Thyroid gland (tissue), 4 donors: ENCODE measurements at regions not wholly inside any gene's neighbourhood (a gene's known extent, or its start where the extent isn't known, plus 50 kb on each side); places are given as distances from the start of the nearest gene placed in this dataset.

Experiments used
- DNase-seq, 2 donors: peaks; one replicate each; pipeline ENCODE4 v3.0.0-alpha.2; 2019
- H3K27ac ChIP-seq, 3 donors: fragments of 200-600 bp; sonication (generic); 1 replicate in 2 of 3; 2 replicates in 1 of 3; pipeline ENCODE4 v1.5.1; 2016 to 2019; ENCODE audit warnings: mild to moderate bottlenecking in 1 of 3, moderate library complexity in 1 of 3
- H3K27me3 ChIP-seq: fragments of 200-600 bp; sonication (generic); one replicate; pipeline ENCODE4 v1.5.1; 2019
- H3K36me3 ChIP-seq, 2 donors: fragments of 200-600 bp; sonication (generic); one replicate each; pipeline ENCODE4 v1.5.1; 2016 to 2019
- H3K4me1 ChIP-seq, 2 donors: fragments of 200-600 bp; sonication (generic); one replicate each; pipeline ENCODE4 v1.5.1; 2017 to 2019
- H3K4me3 ChIP-seq, 3 donors: fragments of 200-600 bp; sonication (generic); replicated peaks in 1 of 3; 1 replicate in 2 of 3; 2 replicates in 1 of 3; pipeline ENCODE4 v1.5.1; 2016; ENCODE audit warnings: mild to moderate bottlenecking in 1 of 3
- H3K9me3 ChIP-seq: fragments of 200-600 bp; sonication (generic); one replicate; pipeline ENCODE4 v1.5.1; 2017
- POLR2A ChIP-seq, 2 donors: fragments of 450-650 bp; IDR thresholded peaks; one replicate each; pipeline ENCODE4 v1.6.1; 2017; ENCODE audit warnings: antibody characterized with exemption in 2 of 2, mild to moderate bottlenecking in 2 of 2, moderate library complexity in 1 of 2
- WGBS, 2 donors: methylation state at CpG; one replicate each; pipeline ENCODE4 v1.1.5; 2017; 5-methylcytosine and 5-hydroxymethylcytosine counted together
- intact Hi-C: fragments of 100-400 bp; cut with DNase I; formaldehyde crosslinking; loops from one replicate; pipeline ENCODE4 v1.15.1; 2023
- TF ChIP-seq, protein P1 (sequence below), 6 experiments: fragments of 200-600 bp in 3 of 6; fragments of 450-650 bp in 3 of 6; sonication (generic) in 3 of 6; IDR thresholded peaks; one replicate each; pipeline ENCODE4 v1.5.1; 2016 to 2019; ENCODE audit warnings: antibody characterized with exemption in 6 of 6, mild to moderate bottlenecking in 2 of 6, inconsistent platforms in 1 of 6, moderate library complexity in 1 of 6

DNA sequence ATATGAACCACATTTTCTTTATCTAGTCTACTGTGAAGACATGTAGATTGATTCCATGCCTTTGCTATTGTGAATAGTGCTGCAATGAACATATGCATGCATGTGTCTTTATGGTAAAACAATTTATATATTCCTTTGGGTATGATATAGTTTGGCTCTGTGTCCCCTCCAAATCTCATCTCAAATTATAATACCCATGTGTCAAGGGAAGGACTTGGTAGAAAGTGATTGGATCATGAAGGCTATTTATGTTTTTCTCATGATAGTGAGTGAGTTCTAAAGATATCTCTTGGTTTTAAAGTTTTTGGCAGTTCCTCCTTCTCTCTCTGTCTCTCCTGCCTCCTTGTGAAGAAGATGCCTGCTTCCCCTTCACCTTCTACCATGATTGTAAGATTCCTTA is 248.7 kb downstream of the GPR37 start:
- no peak for DNase-seq
- TF ChIP-seq, protein P1, sequence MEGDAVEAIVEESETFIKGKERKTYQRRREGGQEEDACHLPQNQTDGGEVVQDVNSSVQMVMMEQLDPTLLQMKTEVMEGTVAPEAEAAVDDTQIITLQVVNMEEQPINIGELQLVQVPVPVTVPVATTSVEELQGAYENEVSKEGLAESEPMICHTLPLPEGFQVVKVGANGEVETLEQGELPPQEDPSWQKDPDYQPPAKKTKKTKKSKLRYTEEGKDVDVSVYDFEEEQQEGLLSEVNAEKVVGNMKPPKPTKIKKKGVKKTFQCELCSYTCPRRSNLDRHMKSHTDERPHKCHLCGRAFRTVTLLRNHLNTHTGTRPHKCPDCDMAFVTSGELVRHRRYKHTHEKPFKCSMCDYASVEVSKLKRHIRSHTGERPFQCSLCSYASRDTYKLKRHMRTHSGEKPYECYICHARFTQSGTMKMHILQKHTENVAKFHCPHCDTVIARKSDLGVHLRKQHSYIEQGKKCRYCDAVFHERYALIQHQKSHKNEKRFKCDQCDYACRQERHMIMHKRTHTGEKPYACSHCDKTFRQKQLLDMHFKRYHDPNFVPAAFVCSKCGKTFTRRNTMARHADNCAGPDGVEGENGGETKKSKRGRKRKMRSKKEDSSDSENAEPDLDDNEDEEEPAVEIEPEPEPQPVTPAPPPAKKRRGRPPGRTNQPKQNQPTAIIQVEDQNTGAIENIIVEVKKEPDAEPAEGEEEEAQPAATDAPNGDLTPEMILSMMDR (IDR thresholded peaks at IDR 0.05): no peak
- no peak for TF ChIP-seq POLR2A (IDR thresholded peaks at IDR 0.05)
- Histone ChIP-seq H3K4me1 (no peaks in the 10 kb centered on the region), H3K9me3 (no peaks in the 10 kb centered on the region), H3K4me3 (no peak overlapping the region), H3K27ac (no peak overlapping the region), H3K27me3 (no peaks in the 10 kb centered on the region), H3K36me3 (no peaks in the 10 kb centered on the region)
- intact Hi-C loops: no loop called here

- WGBS, 2 donors: 69 to 71% methylated on average over 4 of the region's 4 CpGs
- Histone ChIP-seq H3K36me3 (no peaks in the 10 kb centered on the region), H3K27ac (no peak overlapping the region), H3K4me1 (no peaks in the 10 kb centered on the region), H3K4me3 (no peak overlapping the region), H3K9me3 (no peaks in the 10 kb centered on the region), H3K27me3 (no peaks in the 10 kb centered on the region)
- intact Hi-C loops: no loop called here
- DNase-seq: no peak
- TF ChIP-seq, protein P1 (IDR thresholded peaks at IDR 0.05): no peak
- TF ChIP-seq POLR2A (IDR thresholded peaks at IDR 0.05): no peak
Measured at GRCh38 chr7:124515106-124515830, 250.3 kb downstream of the GPR37 start.

DNA sequence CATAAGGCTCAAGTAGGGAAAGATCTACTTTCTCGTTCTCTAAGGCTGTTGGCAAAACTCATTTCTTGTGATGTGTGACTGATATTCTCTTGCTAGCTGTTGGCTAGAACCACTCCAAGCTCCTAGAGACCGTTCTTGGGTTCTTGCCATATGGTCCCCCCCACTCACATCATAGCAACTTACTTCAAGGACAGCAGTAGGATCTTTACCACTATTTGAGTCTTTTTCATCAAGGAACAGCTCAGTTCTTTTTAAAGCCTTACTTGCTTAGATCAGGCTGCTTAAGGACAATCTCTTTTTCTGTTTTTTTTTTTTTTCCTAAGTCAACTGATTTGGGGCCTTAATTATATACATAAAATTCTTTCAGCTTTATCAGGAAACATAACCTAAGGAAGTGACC is 251.1 kb downstream of the GPR37 start:
- H3K4me1 ChIP-seq: no peaks in the 10 kb centered on the region
- no peaks in the 10 kb centered on the region for H3K36me3 ChIP-seq
- intact Hi-C loops: no loop called here
- DNase-seq: no peak
- 20 to 28% methylated on average over 2 of the region's 2 CpGs for WGBS, 2 donors
- H3K27ac ChIP-seq: no peak overlapping the region
- no peak overlapping the region for H3K4me3 ChIP-seq
- no peak for TF ChIP-seq POLR2A (IDR thresholded peaks at IDR 0.05)
- TF ChIP-seq, protein P1 (IDR thresholded peaks at IDR 0.05): no peak
- no peaks in the 10 kb centered on the region for H3K27me3 ChIP-seq
- H3K9me3 ChIP-seq: no peaks in the 10 kb centered on the region

- no peaks in the 10 kb centered on the region for H3K27me3 ChIP-seq
- H3K36me3 ChIP-seq: no peaks in the 10 kb centered on the region
- H3K27ac ChIP-seq: no peak overlapping the region
- no peak overlapping the region for H3K4me3 ChIP-seq
- WGBS, 2 donors: 36 to 46% methylated on average over 3 of the region's 3 CpGs
- H3K9me3 ChIP-seq: no peaks in the 10 kb centered on the region
- intact Hi-C loops: no loop called here
- DNase-seq: peak; percentile 22 to 35
- H3K4me1 ChIP-seq: no peaks in the 10 kb centered on the region
- TF ChIP-seq, protein P1 (IDR thresholded peaks at IDR 0.05): no peak
- no peak for TF ChIP-seq POLR2A (IDR thresholded peaks at IDR 0.05)
Measured at GRCh38 chr7:124497176-124497575, 268.4 kb downstream of the GPR37 start.

GRCh38 chr7:124489925-124490324 is 275.7 kb downstream of the GPR37 start:
- H3K4me3 ChIP-seq: no peak overlapping the region
- no peaks in the 10 kb centered on the region for H3K27me3 ChIP-seq
- H3K36me3 ChIP-seq: no peaks in the 10 kb centered on the region
- no peak overlapping the region for H3K27ac ChIP-seq
- intact Hi-C loops: no loop called here
- WGBS, 2 donors: 14 to 22% methylated on average over 3 of the region's 3 CpGs
- TF ChIP-seq, protein P1 (IDR thresholded peaks at IDR 0.05): no peak
- TF ChIP-seq POLR2A (IDR thresholded peaks at IDR 0.05): no peak
- DNase-seq: no peak
- H3K9me3 ChIP-seq: no peaks in the 10 kb centered on the region
- no peaks in the 10 kb centered on the region for H3K4me1 ChIP-seq
